HUES64 (cell line): ENCODE measurements at regions not wholly inside any gene's neighbourhood (a gene's known extent, or its start where the extent isn't known, plus 50 kb on each side); places are given as distances from the start of the nearest gene placed in this dataset.

ENCODE experiments used
- H3K27ac ChIP-seq: 2 replicates; pipeline ENCODE4 v1.7.0; 2013; ENCODE audit warnings: low read depth, low read length, inconsistent platforms
- H3K27me3 ChIP-seq: 2 replicates; pipeline ENCODE4 v1.6.1; 2013; ENCODE audit warnings: mild to moderate bottlenecking, low read length; ENCODE audit not compliant: insufficient read depth
- H3K36me3 ChIP-seq: 2 replicates; pipeline ENCODE4 v1.6.1; 2013; ENCODE audit warnings: mild to moderate bottlenecking, low read length; ENCODE audit not compliant: insufficient read depth
- H3K4me1 ChIP-seq: 2 replicates; pipeline ENCODE4 v1.6.1; 2013; ENCODE audit warnings: mild to moderate bottlenecking, low read length, moderate library complexity; ENCODE audit not compliant: insufficient read depth
- H3K4me3 ChIP-seq: 2 replicates; pipeline ENCODE4 v1.5.1; 2013; ENCODE audit warnings: mild to moderate bottlenecking, low read length, moderate library complexity
- H3K9ac ChIP-seq: 2 replicates; pipeline ENCODE4 v1.6.1; 2013; ENCODE audit warnings: mild to moderate bottlenecking, low read depth, low read length
- H3K9me3 ChIP-seq: 2 replicates; pipeline ENCODE4 v1.6.1; 2013; ENCODE audit warnings: low read depth, low read length; ENCODE audit not compliant: insufficient read depth
- WGBS: fragments of 150-250, 120-280 bp; methylation state at CpG from one replicate; pipeline ENCODE4 v1.1.7; 2013; ENCODE audit warnings: missing lambda C conversion rate; 5-methylcytosine and 5-hydroxymethylcytosine counted together

GRCh38 chr17:79230576-79230975, 156.0 kb downstream of the ENGASE start:
- H3K36me3 ChIP-seq = no peaks in the 10 kb centered on the region
- H3K27me3 ChIP-seq = no peaks in the 10 kb centered on the region
- H3K27ac ChIP-seq = no peak overlapping the region
- no peak overlapping the region for H3K4me3 ChIP-seq
- H3K4me1 ChIP-seq = no peaks in the 10 kb centered on the region
- no peaks in the 10 kb centered on the region for H3K9me3 ChIP-seq
- no peak overlapping the region for H3K9ac ChIP-seq
- WGBS = 93% methylated on average over 7 of the region's 7 CpGs

GRCh38 chr17:79226037-79226436, 151.4 kb downstream of the ENGASE start:
- Histone ChIP-seq H3K27me3 (no peaks in the 10 kb centered on the region), H3K4me1 (no peaks in the 10 kb centered on the region)
- WGBS = 100% methylated on average over 2 of the region's 2 CpGs

GRCh38 chr17:79224903-79225302, 150.3 kb downstream of the ENGASE start:
- H3K9ac ChIP-seq = no peak overlapping the region
- 0 out of 2 replicates have a peak, but pooled peaks cover 2% of the 10 kb centered on the region for H3K27me3 ChIP-seq
- no peak overlapping the region for H3K27ac ChIP-seq
- H3K36me3 ChIP-seq = no peaks in the 10 kb centered on the region
- no peaks in the 10 kb centered on the region; the same call in 1 of the 2 replicates for H3K4me1 ChIP-seq
- 92% methylated on average over 5 of the region's 5 CpGs for WGBS
- H3K4me3 ChIP-seq = no peak overlapping the region
- no peaks in the 10 kb centered on the region for H3K9me3 ChIP-seq

More at GRCh38 chr17:79226037-79226436, 151.4 kb downstream of the ENGASE start:
- Histone ChIP-seq H3K36me3 (no peaks in the 10 kb centered on the region), H3K9ac (no peak overlapping the region), H3K4me3 (no peak overlapping the region), H3K27ac (no peak overlapping the region), H3K9me3 (no peaks in the 10 kb centered on the region)

GRCh38 chr17:79224476-79224875, 149.9 kb downstream of the ENGASE start:
- 96% methylated on average over 4 of the region's 4 CpGs for WGBS
- Histone ChIP-seq H3K36me3 (no peaks in the 10 kb centered on the region), H3K27me3 (0 out of 2 replicates have a peak, but pooled peaks cover 2% of the 10 kb centered on the region), H3K4me1 (peaks cover 1% of the 10 kb centered on the region; the same call in 1 of the 2 replicates), H3K4me3 (no peak overlapping the region), H3K27ac (no peak overlapping the region), H3K9ac (no peak overlapping the region), H3K9me3 (no peaks in the 10 kb centered on the region)

GRCh38 chr17:79223953-79224352, 149.3 kb downstream of the ENGASE start:
- Histone ChIP-seq H3K9ac (no peak overlapping the region), H3K9me3 (no peaks in the 10 kb centered on the region), H3K27me3 (0 out of 2 replicates have a peak, but pooled peaks cover 5% of the 10 kb centered on the region), H3K4me1 (peaks cover 5% of the 10 kb centered on the region; the same call in 1 of the 2 replicates), H3K4me3 (no peak overlapping the region), H3K36me3 (no peaks in the 10 kb centered on the region), H3K27ac (no peak overlapping the region)
- 87% methylated on average over 8 of the region's 8 CpGs for whole genome bisulfite sequencing

- no peak overlapping the region for H3K4me3 ChIP-seq
- H3K4me1 ChIP-seq = peaks cover 5% of the 10 kb centered on the region; the same call in 1 of the 2 replicates
- H3K36me3 ChIP-seq = no peaks in the 10 kb centered on the region
- 0 out of 2 replicates have a peak, but pooled peaks cover 6% of the 10 kb centered on the region for H3K27me3 ChIP-seq
- no peaks in the 10 kb centered on the region for H3K9me3 ChIP-seq
- WGBS = 59% methylated on average over 9 of the region's 9 CpGs
- H3K27ac ChIP-seq = no peak overlapping the region
- H3K9ac ChIP-seq = no peak overlapping the region
Observed at GRCh38 chr17:79223471-79223870, 148.8 kb downstream of the ENGASE start.

- H3K27ac ChIP-seq = no peak overlapping the region
- no peak overlapping the region for H3K9ac ChIP-seq
- 86% methylated on average over 5 of the region's 8 CpGs for WGBS
- H3K27me3 ChIP-seq = peaks cover 6% of the 10 kb centered on the region; the same call in 1 of the 2 replicates
- no peaks in the 10 kb centered on the region for H3K36me3 ChIP-seq
- H3K9me3 ChIP-seq = no peaks in the 10 kb centered on the region
- peaks cover 5% of the 10 kb centered on the region; the same call in 1 of the 2 replicates for H3K4me1 ChIP-seq
- no peak overlapping the region for H3K4me3 ChIP-seq
Observed at GRCh38 chr17:79221597-79221996, 147.0 kb downstream of the ENGASE start.

- peak overlapping the region; percentile 49 for H3K4me3 ChIP-seq
- no peak overlapping the region for H3K27ac ChIP-seq
- no peaks in the 10 kb centered on the region for H3K9me3 ChIP-seq
- no peak overlapping the region for H3K9ac ChIP-seq
- H3K27me3 ChIP-seq = peaks cover 6% of the 10 kb centered on the region; the same call in 1 of the 2 replicates
- H3K4me1 ChIP-seq = peaks cover 5% of the 10 kb centered on the region; the same call in 1 of the 2 replicates
- 32% methylated on average over 21 of the region's 21 CpGs for WGBS
- H3K36me3 ChIP-seq = no peaks in the 10 kb centered on the region
Observed at GRCh38 chr17:79220713-79221291, 146.2 kb downstream of the ENGASE start.

GRCh38 chr17:79220201-79220712, 145.6 kb downstream of the ENGASE start:
- peaks cover 6% of the 10 kb centered on the region; the same call in 1 of the 2 replicates for H3K27me3 ChIP-seq
- 4% methylated on average over 23 of the region's 23 CpGs for WGBS
- no peaks in the 10 kb centered on the region for H3K36me3 ChIP-seq
- peak overlapping the region; percentile 49 for H3K4me3 ChIP-seq
- no peak overlapping the region for H3K27ac ChIP-seq
- peaks cover 5% of the 10 kb centered on the region; the same call in 1 of the 2 replicates for H3K4me1 ChIP-seq
- H3K9me3 ChIP-seq = no peaks in the 10 kb centered on the region
- no peak overlapping the region for H3K9ac ChIP-seq

GRCh38 chr17:79219208-79219935, 144.7 kb downstream of the ENGASE start:
- H3K9me3 ChIP-seq = no peaks in the 10 kb centered on the region
- no peaks in the 10 kb centered on the region for H3K36me3 ChIP-seq
- H3K27me3 ChIP-seq = peaks cover 6% of the 10 kb centered on the region; the same call in 1 of the 2 replicates
- WGBS = 77% methylated on average over 17 of the region's 18 CpGs
- H3K27ac ChIP-seq = no peak overlapping the region
- no peak overlapping the region for H3K9ac ChIP-seq
- peaks cover 12% of the 10 kb centered on the region; the same call in 1 of the 2 replicates for H3K4me1 ChIP-seq
- H3K4me3 ChIP-seq = no peak overlapping the region

- no peaks in the 10 kb centered on the region for H3K36me3 ChIP-seq
- WGBS = 93% methylated on average over 10 of the region's 10 CpGs
- H3K4me3 ChIP-seq = no peak overlapping the region
- peaks cover 6% of the 10 kb centered on the region; the same call in 1 of the 2 replicates for H3K27me3 ChIP-seq
- H3K4me1 ChIP-seq = peaks cover 12% of the 10 kb centered on the region
- H3K27ac ChIP-seq = no peak overlapping the region
- H3K9me3 ChIP-seq = no peaks in the 10 kb centered on the region
- H3K9ac ChIP-seq = no peak overlapping the region
Observed at GRCh38 chr17:79218825-79219200, 144.2 kb downstream of the ENGASE start.
